OCI-LY3 (cell line): ENCODE measurements at regions not wholly inside any gene's neighbourhood (a gene's known extent, or its start where the extent isn't known, plus 50 kb on each side); places are given as distances from the start of the nearest gene placed in this dataset.

Experiments used
- EZH2phosphoT487 ChIP-seq: fragments of 200-600 bp; shearing (Covaris generic); IDR thresholded peaks from 2 replicates; pipeline ENCODE4 v1.6.1; 2018; ENCODE audit warnings: antibody characterized with exemption, mixed run types, low read depth
- TF ChIP-seq, protein P1 (sequence below): fragments of 200-600, 300-600 bp; sonication (generic); IDR thresholded peaks from 2 replicates; pipeline ENCODE4 v1.5.1; 2014; ENCODE audit warnings: antibody characterized with exemption, low read length, low read depth

DNA sequence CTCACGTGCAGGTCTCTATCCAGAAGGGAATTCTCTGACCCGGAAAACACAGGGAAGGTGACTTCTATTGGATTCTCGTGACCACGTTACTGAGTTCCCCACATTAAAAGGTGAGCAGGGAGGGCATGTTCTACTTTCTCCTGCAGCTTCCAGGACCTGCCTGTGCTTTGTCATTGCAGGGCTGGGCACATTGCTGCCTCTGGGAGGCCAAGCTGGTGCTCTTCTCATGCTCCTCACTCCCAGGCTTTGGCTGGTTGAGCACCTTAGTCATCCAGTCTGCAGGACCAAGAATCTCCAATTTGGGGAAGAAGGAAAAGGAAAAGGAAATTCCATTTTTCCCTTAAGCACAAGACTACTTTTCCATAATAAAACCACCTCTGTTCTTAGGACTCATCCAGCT is 86.5 kb upstream of the TMEM72 start:
- TF ChIP-seq, protein P1, sequence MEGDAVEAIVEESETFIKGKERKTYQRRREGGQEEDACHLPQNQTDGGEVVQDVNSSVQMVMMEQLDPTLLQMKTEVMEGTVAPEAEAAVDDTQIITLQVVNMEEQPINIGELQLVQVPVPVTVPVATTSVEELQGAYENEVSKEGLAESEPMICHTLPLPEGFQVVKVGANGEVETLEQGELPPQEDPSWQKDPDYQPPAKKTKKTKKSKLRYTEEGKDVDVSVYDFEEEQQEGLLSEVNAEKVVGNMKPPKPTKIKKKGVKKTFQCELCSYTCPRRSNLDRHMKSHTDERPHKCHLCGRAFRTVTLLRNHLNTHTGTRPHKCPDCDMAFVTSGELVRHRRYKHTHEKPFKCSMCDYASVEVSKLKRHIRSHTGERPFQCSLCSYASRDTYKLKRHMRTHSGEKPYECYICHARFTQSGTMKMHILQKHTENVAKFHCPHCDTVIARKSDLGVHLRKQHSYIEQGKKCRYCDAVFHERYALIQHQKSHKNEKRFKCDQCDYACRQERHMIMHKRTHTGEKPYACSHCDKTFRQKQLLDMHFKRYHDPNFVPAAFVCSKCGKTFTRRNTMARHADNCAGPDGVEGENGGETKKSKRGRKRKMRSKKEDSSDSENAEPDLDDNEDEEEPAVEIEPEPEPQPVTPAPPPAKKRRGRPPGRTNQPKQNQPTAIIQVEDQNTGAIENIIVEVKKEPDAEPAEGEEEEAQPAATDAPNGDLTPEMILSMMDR, result no peak
- TF ChIP-seq EZH2phosphoT487, result no peak
